Duodenal mucosa (tissue), 2 donors: ENCODE measurements at regions not wholly inside any gene's neighbourhood (a gene's known extent, or its start where the extent isn't known, plus 50 kb on each side); places are given as distances from the start of the nearest gene placed in this dataset.

ENCODE experiments used
- H3K27ac ChIP-seq: one replicate; pipeline ENCODE4 v1.7.0; 2013; ENCODE audit warnings: low read depth, low read length
- H3K27me3 ChIP-seq, 2 donors: one replicate each; pipeline ENCODE4 v1.7.0; 2013; ENCODE audit warnings: low read length in 2 of 2, control low read depth in 1 of 2; ENCODE audit not compliant: insufficient read depth in 2 of 2, control insufficient read depth in 1 of 2
- H3K36me3 ChIP-seq, 2 donors: one replicate each; pipeline ENCODE4 v1.7.0; 2013; ENCODE audit warnings: low read length in 2 of 2, control low read depth in 1 of 2; ENCODE audit not compliant: insufficient read depth in 2 of 2, control insufficient read depth in 1 of 2
- H3K4me1 ChIP-seq, 2 donors: one replicate each; pipeline ENCODE4 v1.7.0; 2013; ENCODE audit warnings: low read length in 2 of 2, control low read depth in 1 of 2; ENCODE audit not compliant: insufficient read depth in 2 of 2, control insufficient read depth in 1 of 2
- H3K4me3 ChIP-seq, 2 donors: one replicate each; pipeline ENCODE4 v1.7.0; 2013; ENCODE audit warnings: low read length in 2 of 2, low read depth in 1 of 2
- H3K9ac ChIP-seq, 2 donors: one replicate each; pipeline ENCODE4 v1.7.0; 2013; ENCODE audit warnings: low read length in 2 of 2, low read depth in 1 of 2
- H3K9me3 ChIP-seq, 2 donors: one replicate each; pipeline ENCODE4 v1.7.0; 2013; ENCODE audit warnings: low read length in 2 of 2, control low read depth in 1 of 2; ENCODE audit not compliant: control insufficient read depth in 1 of 2

DNA sequence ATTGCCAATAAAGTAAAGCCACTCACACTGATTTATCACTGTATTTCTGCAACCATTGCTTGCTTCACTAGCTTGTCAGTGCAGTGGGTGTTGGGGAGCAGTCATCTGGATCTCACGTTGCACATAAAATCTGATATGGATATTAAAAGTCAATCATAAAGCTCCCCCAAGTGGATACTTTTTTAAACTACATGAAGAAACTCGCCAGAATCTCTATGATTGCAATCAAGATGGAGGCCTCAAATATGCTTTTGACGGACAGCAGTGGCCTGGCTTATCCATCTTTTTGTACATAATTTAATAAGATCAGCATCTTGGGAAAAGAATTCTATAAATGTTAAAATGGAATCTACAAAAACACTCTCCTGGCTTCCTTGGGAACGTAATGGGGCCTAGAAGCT, 137.7 kb downstream of the WT1 start:
- Histone ChIP-seq H3K27me3 (no peaks in the 10 kb centered on the region), H3K9me3 (no peaks in the 10 kb centered on the region), H3K9ac (no peak overlapping the region)

DNA sequence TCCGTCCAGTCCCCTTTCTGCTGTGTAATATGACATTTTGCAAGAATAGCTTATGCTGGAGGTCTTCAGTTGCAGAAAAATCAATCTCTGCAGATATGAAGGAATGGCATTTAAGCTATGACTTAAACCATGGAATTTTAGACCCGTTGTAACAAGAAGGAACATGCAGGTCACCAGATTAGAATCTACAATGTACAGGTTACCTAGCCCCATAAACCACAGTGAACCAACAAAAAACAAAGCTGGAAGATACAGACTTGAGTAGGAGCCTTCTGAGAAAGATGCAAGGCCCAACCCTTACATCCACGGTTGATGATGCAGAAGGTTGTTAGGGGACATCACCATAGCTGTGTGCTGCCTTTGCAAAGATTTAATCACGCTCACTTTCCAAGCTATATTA, 132.5 kb downstream of the WT1 start:
- H3K36me3 ChIP-seq = no peaks in the 10 kb centered on the region
- H3K27ac ChIP-seq = no peak overlapping the region
- H3K4me3 ChIP-seq = no peak overlapping the region
- no peak overlapping the region for H3K9ac ChIP-seq
- no peaks in the 10 kb centered on the region for H3K9me3 ChIP-seq
- H3K4me1 ChIP-seq = no peaks in the 10 kb centered on the region
- no peaks in the 10 kb centered on the region for H3K27me3 ChIP-seq

More for the DNA sequence above, 137.7 kb downstream of the WT1 start:
- Histone ChIP-seq H3K27ac (no peak overlapping the region), H3K4me3 (no peak overlapping the region), H3K36me3 (no peaks in the 10 kb centered on the region), H3K4me1 (no peaks in the 10 kb centered on the region)

DNA sequence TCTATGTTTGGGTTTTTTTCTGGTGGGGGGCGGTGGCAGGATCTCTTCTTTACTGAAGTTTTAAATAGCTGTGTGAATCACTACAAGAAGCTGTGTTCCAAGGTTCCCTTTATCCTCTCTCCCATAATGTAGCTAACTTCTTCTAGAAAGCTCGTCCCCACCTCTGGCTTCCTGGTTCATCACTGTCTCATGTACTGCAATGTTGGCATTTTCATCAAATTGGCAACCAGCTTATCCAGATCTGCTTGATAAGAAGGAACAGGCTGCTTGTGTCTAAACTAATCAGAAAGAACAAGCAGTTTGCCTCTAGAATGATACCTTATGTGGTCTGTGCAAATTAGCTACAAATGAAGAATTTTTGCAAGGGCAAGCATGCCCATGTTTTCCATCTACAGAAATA, 130.8 kb downstream of the WT1 start:
- Histone ChIP-seq H3K9me3 (no peaks in the 10 kb centered on the region), H3K27me3 (no peaks in the 10 kb centered on the region), H3K27ac (no peak overlapping the region), H3K36me3 (no peaks in the 10 kb centered on the region), H3K9ac (no peak overlapping the region), H3K4me3 (no peak overlapping the region), H3K4me1 (no peaks in the 10 kb centered on the region)

DNA sequence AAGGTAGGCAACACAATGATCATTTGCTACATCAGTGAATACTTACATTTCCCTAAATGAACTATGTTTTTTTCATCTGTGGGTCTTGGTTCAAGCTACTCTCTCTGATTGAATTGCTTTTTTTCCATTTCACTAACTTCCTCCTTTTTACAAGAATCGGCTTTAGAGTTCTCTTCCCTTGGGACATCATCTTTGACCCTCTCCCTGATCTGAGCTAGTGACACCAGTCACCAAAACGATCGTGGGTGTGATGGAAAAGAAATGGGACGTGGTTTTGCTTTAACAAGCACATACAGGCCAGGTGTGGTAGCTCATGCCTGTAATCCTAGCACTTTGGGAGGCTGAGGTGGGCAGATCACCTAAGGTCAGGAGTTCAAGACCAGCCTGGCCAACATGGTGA, 129.9 kb downstream of the WT1 start:
- Histone ChIP-seq H3K4me1 (no peaks in the 10 kb centered on the region), H3K27ac (no peak overlapping the region), H3K9ac (no peak overlapping the region), H3K36me3 (no peaks in the 10 kb centered on the region), H3K9me3 (no peaks in the 10 kb centered on the region), H3K27me3 (no peaks in the 10 kb centered on the region), H3K4me3 (no peak overlapping the region)

DNA sequence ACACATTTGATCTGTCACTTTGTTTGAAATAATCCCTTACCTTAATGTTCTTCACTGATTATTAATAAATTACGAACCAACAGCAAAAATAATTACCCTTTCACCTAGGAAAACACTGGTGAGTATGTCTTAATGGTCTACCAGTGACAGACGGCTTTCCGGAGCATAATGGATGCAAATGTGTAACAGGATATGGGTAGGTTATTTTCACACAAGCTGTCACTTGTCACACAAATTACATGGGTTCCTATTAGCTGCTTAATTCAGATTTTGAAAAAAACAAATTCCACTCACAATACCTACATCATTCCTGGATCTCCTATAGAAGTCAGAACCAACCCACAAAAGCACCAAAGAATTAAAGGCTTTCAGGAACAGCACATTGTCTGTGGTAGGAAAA, 127.9 kb downstream of the WT1 start:
- H3K27me3 ChIP-seq = no peaks in the 10 kb centered on the region
- H3K27ac ChIP-seq = no peak overlapping the region
- H3K36me3 ChIP-seq = no peaks in the 10 kb centered on the region
- H3K9ac ChIP-seq = no peak overlapping the region
- H3K4me3 ChIP-seq = no peak overlapping the region
- H3K9me3 ChIP-seq = no peaks in the 10 kb centered on the region
- H3K4me1 ChIP-seq = no peaks in the 10 kb centered on the region

DNA sequence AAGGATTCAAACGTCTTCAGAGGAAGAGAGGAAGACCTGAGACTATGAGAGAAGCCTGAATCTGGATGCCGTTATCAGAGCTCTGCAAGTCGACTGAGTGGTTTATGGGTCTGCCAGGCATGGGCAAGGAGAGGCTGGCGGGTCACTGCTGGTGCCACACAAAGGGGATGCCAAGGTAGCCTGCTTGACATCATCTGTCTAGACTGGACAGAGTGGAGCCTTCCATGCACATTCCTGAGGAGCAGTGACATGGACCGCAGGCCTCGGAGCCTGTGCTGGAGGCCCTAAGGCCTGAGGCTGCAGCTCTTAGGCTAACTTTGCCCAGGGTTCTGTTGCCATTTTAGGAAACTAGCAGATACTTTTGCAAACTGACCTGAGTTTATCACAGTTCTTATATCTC, 127.4 kb downstream of the WT1 start:
- Histone ChIP-seq H3K9me3 (no peaks in the 10 kb centered on the region), H3K36me3 (no peaks in the 10 kb centered on the region), H3K27ac (no peak overlapping the region), H3K9ac (no peak overlapping the region), H3K27me3 (no peaks in the 10 kb centered on the region), H3K4me1 (no peaks in the 10 kb centered on the region), H3K4me3 (no peak overlapping the region)

DNA sequence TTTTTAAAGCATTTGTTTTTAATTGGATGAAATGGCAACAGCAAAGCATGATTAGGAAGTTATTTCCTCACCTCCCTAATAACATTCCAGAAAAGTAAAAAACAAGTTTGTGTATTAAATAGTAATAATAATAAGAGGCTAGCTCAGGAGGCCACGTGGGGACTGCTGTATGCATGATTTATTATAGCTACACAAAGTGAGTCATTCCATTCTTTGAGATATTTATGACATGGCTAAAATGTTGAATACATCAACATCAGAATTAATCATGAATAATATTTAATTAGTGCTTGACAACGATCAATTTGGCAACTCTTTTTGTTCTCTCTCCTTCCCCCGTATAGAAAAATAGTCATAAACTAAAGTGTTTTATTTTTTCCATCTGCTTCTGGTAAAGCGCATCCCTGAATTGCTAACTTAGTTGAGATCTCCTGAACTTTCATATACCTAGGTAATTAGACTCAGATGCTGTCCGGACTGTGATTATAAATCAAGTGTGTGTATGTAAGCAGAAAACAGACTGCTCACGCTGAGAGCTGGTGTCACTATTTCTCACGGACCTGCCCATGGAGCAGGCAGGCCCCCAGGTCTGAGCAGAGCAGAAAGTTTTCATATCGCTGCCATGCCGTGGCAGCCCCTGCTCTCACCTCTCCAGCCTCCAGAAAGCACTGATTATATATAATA, 125.7 kb downstream of the WT1 start:
- Histone ChIP-seq H3K9ac (no peak overlapping the region), H3K4me1 (no peaks in the 10 kb centered on the region), H3K27ac (no peak overlapping the region), H3K27me3 (no peaks in the 10 kb centered on the region), H3K9me3 (no peaks in the 10 kb centered on the region), H3K36me3 (no peaks in the 10 kb centered on the region), H3K4me3 (no peak overlapping the region)

DNA sequence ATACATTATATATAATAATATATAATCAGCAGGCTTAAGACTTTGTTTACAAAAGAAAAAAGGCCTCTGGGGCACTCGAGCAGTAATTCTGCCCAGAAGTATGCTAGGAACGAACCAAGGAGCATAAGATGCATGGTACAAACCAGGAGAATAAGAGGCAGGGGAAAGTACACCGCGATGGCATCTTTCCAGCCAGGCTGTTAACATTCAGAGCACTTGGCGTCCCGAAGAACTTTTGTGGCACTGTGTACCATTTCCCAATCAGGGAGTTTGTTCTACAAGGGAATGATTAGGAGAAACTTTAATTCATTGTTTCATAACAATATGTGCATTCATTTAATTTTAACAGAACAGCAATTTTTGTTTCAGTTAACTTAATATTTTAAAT, 125.1 kb downstream of the WT1 start:
- Histone ChIP-seq H3K27ac (no peak overlapping the region), H3K9ac (no peak overlapping the region), H3K4me3 (no peak overlapping the region), H3K9me3 (no peaks in the 10 kb centered on the region), H3K4me1 (no peaks in the 10 kb centered on the region), H3K36me3 (no peaks in the 10 kb centered on the region), H3K27me3 (no peaks in the 10 kb centered on the region)

DNA sequence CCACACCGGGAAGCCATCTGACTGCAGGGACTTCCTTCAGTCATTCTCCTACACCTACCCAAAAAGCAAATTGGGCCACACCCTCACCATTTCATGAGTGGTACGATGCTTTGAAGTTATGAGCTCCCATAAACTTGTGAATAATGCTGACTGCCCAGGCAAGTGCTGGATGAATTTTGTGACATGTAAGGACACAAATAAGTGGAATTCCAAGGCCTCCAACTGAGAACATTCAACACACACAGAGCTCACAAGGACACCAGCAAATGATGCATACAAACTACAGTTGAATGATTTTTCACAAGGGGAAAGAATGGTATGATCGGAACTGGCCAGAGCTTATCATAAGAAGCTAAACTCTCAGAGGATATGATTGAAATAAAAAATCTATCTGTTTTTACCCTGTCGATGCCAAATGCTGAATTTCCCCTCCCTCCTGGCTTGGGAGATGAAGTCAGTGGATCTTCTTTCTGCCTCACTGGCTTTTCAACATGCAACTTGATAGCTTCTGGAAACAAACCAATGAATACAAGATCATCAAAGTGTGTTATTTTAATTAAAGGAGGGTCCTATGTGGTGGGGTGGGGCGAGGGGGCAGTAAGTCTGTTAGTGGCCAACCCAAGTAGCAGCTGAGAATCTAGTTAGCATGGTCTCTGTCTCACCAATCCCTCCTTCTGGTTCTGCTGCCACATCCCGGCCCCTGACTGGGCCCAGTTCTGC, 123.8 kb downstream of the WT1 start:
- H3K27ac ChIP-seq = no peak overlapping the region
- no peaks in the 10 kb centered on the region for H3K4me1 ChIP-seq
- H3K36me3 ChIP-seq = no peaks in the 10 kb centered on the region
- no peaks in the 10 kb centered on the region for H3K27me3 ChIP-seq
- H3K9me3 ChIP-seq = no peaks in the 10 kb centered on the region
- no peak overlapping the region for H3K4me3 ChIP-seq
- H3K9ac ChIP-seq = no peak overlapping the region

DNA sequence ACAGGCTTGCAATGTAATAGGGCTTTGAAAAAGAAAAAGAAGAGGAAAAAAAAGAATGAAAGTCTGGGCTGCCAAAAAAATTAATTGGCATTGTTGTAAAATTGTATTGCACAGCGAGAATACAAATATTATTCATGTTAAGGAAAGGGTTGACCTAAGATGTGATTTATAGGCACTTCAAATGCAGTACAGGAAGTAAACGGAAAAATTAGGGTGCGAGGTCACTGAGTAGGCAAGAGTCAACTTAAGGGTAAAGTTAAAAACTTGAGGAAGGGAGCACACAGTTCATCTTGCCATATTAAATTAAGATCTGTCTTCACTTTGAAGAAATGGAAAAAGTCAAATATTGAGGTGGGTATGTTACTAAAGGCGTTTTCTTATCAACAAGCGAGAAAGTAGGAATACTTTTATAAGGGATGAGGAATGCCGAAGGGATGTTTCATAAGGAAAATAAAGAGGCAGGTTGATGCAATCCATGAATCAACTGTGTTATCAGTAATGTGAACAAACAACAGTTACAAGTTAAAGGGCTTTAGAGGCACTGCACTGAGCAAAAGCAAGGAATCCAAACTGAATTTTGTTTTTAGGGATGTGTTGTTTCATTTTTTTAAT, 123.0 kb downstream of the WT1 start:
- Histone ChIP-seq H3K4me3 (no peak overlapping the region), H3K27ac (no peak overlapping the region), H3K36me3 (no peaks in the 10 kb centered on the region), H3K9me3 (no peaks in the 10 kb centered on the region), H3K4me1 (no peaks in the 10 kb centered on the region), H3K27me3 (no peaks in the 10 kb centered on the region), H3K9ac (no peak overlapping the region)
